ENCODE measurements at regions not wholly inside any gene's neighbourhood (a gene's known extent, or its start where the extent isn't known, plus 50 kb on each side); places are given as distances from the start of the nearest gene placed in this dataset.
"Not testable (repeated sequence)": the region's sequence is repeated elsewhere in the genome, so short reads cannot be mapped to it uniquely, and the experiment has no call there.

DNA sequence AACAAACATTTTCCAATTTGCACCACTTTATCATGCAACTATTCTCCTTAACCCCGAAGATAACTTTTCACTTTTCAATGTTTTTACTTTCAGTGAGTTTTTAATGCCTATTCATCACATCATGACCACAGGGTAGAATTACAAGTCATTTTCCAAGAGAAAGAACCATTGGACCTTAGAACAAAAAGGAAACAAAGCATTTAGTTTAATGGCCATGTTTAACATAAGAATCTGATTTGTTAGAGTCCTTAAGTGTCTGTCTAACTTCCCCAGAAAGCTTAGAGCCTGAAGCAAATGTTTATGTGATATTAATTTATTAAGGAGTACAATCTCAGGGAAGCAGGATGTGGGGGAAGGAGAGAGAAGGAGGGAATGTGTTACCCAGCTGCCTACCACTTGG is 325.8 kb upstream of the RIOK2 start:
- no peak for DNase-seq (ENCODE audit: extremely low spot score)
- TF ChIP-seq, protein P1, sequence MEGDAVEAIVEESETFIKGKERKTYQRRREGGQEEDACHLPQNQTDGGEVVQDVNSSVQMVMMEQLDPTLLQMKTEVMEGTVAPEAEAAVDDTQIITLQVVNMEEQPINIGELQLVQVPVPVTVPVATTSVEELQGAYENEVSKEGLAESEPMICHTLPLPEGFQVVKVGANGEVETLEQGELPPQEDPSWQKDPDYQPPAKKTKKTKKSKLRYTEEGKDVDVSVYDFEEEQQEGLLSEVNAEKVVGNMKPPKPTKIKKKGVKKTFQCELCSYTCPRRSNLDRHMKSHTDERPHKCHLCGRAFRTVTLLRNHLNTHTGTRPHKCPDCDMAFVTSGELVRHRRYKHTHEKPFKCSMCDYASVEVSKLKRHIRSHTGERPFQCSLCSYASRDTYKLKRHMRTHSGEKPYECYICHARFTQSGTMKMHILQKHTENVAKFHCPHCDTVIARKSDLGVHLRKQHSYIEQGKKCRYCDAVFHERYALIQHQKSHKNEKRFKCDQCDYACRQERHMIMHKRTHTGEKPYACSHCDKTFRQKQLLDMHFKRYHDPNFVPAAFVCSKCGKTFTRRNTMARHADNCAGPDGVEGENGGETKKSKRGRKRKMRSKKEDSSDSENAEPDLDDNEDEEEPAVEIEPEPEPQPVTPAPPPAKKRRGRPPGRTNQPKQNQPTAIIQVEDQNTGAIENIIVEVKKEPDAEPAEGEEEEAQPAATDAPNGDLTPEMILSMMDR (IDR thresholded peaks at IDR 0.05; ENCODE audit: control extremely low read depth, extremely low read depth, low read depth, missing control alignments), result no peak
- CTCF ChIA-PET, result no interaction called here
- POLR2A ChIA-PET, result no interaction called here

DNA sequence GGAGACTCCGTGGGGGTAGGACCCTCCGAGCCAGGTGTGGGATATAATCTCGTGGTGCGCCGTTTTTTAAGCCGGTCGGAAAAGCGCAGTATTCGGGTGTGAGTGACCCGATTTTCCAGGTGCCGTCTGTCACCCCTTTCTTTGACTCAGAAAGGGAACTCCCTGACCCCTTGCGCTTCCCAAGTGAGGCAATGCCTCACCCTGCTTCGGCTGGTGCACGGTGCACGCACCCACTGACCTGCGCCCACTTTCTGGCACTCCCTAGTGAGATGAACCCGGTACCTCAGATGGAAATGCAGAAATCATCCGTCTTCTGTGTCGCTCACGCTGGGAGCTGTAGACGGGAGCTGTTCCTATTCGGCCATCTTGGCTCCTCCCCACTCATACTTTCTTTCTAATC is 336.5 kb upstream of the RIOK2 start:
- CTCF ChIA-PET; DNase-seq (ENCODE audit: extremely low spot score); POLR2A ChIA-PET: not testable (repeated sequence)

DNA sequence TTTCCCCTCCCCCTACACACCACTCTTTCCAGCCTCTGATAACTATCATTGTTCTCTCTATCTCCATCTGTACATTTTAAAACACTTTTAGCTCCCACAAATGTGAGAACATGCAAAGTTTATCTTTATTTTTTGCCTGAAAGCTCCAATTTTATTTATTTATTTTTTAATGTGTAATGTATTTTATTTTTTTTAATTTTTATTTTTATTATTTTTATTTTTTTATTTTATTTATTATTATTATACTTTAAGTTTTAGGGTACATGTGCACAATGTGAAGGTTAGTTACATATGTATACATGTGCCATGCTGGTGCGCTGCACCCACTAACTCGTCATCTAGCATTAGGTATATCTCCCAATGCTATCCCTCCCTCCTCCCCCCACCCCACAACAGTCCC is 340.3 kb upstream of the RIOK2 start:
- CTCF ChIA-PET, result interaction anchor here (0.8 to 3.1 kb wide), 2 partner anchors 10 to 24 kb away, joined by 3 to 19 read pairs; no protein-coding TSS in a partner anchor
- POLR2A ChIA-PET; DNase-seq (ENCODE audit: extremely low spot score): not testable (repeated sequence)

DNA sequence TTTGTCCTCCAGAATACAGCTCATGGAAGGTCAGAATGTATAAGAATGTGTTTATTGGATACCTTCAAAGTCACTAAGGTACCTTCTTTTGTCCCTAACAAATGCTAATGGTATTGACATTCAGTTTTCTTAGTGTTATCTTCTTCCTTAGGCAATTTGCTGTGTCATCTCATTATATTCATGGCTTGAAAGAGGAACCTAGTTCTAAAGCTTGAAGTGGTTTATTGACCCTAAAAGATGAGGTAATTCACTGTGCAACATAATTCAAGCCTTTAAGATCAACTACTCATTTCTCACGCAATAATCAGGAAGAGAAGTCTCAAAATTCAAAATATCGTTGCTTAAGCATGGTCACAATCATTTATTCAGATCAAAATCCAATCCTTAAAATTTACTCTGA is 342.7 kb upstream of the RIOK2 start:
- no peak for DNase-seq (ENCODE audit: extremely low spot score)
- ChIA-PET CTCF (interaction anchor here (0.8 to 0.9 kb wide), 2 partner anchors 8 to 98 kb away, joined by 4 to 5 read pairs; no protein-coding TSS in a partner anchor), POLR2A (no interaction called here)
- TF ChIP-seq, protein P1 (IDR thresholded peaks at IDR 0.05; ENCODE audit: control extremely low read depth, extremely low read depth, low read depth, missing control alignments), result no peak

DNA sequence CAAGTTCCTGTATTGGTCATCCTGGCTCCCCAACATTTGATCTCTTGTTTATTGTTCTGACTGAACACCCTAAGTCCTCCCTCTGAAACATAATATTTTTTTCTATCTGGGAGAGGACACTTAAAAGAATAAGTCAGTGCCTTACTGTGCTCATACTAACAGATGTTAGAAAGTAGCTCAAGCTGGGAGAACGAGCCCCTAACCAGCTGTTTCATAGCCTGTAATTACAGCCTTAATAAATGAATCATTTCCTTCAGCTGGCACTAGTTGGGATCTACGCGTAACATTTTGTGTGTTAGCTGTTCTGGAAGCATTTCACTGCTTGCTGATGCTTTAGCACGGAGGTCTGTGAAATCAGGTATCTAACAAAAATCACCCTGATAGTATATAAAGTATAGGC is 345.9 kb upstream of the RIOK2 start:
- ChIA-PET POLR2A (no interaction called here), CTCF (interaction anchor here (1.8 kb wide), 1 partner anchor 231 kb away, joined by 5 read pairs; no protein-coding TSS in a partner anchor)
- no peak for DNase-seq (ENCODE audit: extremely low spot score)
- TF ChIP-seq, protein P1 (IDR thresholded peaks at IDR 0.05; ENCODE audit: control extremely low read depth, extremely low read depth, low read depth, missing control alignments), result no peak

DNA sequence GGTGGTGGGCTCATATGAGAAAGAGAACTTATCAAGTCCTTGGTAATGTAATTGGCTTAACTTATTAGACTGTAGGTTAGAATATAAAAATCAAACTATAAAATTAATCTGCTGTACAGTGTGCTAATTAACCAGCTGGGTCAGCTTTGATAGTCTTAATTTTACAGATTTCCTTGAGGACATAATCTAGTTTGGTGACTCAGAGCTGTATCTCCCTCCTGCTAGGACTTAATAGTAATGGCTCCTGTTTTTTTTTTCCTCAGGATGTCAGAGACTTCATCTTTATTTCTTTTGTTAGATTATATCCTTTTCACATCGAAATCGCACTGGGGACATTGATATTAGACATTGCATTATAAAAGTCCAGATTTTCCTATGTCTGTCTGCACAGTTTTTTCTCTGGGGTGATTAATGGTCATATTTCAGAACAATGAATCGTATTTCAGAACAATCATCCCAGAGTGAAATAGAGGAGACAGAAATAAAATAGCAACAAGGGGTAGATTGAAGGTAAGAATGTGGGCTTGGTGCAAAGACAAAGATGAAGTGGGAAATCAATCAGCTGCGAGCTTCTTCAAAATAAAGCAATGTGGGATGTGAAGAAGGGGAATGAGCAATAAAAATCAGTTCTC is 346.4 kb upstream of the RIOK2 start:
- CTCF ChIA-PET, result interaction anchor here (1.8 kb wide), 1 partner anchor 231 kb away, joined by 5 read pairs; no protein-coding TSS in a partner anchor
- DNase-seq (ENCODE audit: extremely low spot score), result no peak
- POLR2A ChIA-PET, result no interaction called here

DNA sequence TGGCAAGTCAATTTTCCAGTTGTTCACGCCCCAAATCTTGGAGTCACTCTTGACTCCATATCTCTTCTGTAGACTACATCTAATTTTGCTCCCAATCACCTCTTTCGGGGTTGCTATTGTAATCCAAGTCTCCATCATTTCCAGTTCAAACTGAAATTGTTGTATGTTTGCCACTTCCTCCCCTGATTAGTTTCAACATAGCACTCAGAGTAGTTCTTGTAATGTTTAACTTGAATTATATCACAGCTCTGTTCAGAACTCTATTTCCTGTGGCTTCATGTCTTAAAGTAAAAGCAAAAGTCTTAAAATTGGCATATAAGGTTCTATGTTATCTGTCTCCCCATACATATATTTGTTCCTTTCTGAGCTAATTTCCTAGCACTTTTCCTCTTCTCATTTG is 348.5 kb upstream of the RIOK2 start:
- ChIA-PET CTCF (interaction anchor here (0.8 to 3.9 kb wide), 4 partner anchors 9 to 107 kb away, joined by 3 to 21 read pairs (median 11); no protein-coding TSS in a partner anchor), POLR2A (no interaction called here)
- no peak for DNase-seq (ENCODE audit: extremely low spot score)

More for the DNA sequence above, 346.4 kb upstream of the RIOK2 start:
- TF ChIP-seq, protein P1 (IDR thresholded peaks at IDR 0.05; ENCODE audit: control extremely low read depth, extremely low read depth, low read depth, missing control alignments), result no peak

More for the DNA sequence above, 348.5 kb upstream of the RIOK2 start:
- TF ChIP-seq, protein P1 (IDR thresholded peaks at IDR 0.05; ENCODE audit: control extremely low read depth, extremely low read depth, low read depth, missing control alignments), result no peak

All from GM10248 (cell line).